Muscle layer of colon (tissue), 2 donors: ENCODE measurements at regions not wholly inside any gene's neighbourhood (a gene's known extent, or its start where the extent isn't known, plus 50 kb on each side); places are given as distances from the start of the nearest gene placed in this dataset.

ENCODE experiments used
- H3K27ac ChIP-seq: one replicate; pipeline ENCODE4 v1.7.0; 2013; ENCODE audit warnings: low read depth, mild to moderate bottlenecking, low read length, moderate library complexity
- H3K27me3 ChIP-seq, 2 donors: one replicate each; pipeline ENCODE4 v1.7.0; 2013; ENCODE audit warnings: low read length in 2 of 2, mild to moderate bottlenecking in 2 of 2; ENCODE audit not compliant: insufficient read depth in 2 of 2, control insufficient read depth in 1 of 2
- H3K36me3 ChIP-seq: one replicate; pipeline ENCODE4 v1.7.0; 2013; ENCODE audit warnings: mild to moderate bottlenecking, low read length; ENCODE audit not compliant: insufficient read depth
- H3K4me1 ChIP-seq: one replicate; pipeline ENCODE4 v1.7.0; 2013; ENCODE audit warnings: mild to moderate bottlenecking, low read length; ENCODE audit not compliant: insufficient read depth
- H3K4me3 ChIP-seq, 2 donors: one replicate each; pipeline ENCODE4 v1.7.0; 2013; ENCODE audit warnings: low read length in 2 of 2, low read depth in 1 of 2, mild to moderate bottlenecking in 1 of 2, moderate library complexity in 1 of 2
- H3K9ac ChIP-seq: one replicate; pipeline ENCODE4 v1.7.0; 2013; ENCODE audit warnings: low read length
- H3K9me3 ChIP-seq: one replicate; pipeline ENCODE4 v1.7.0; 2013; ENCODE audit warnings: mild to moderate bottlenecking, low read length
- donor health status: abdominal sarcoma.
- donor health status: Adenocarcinoma of cecum.

DNA sequence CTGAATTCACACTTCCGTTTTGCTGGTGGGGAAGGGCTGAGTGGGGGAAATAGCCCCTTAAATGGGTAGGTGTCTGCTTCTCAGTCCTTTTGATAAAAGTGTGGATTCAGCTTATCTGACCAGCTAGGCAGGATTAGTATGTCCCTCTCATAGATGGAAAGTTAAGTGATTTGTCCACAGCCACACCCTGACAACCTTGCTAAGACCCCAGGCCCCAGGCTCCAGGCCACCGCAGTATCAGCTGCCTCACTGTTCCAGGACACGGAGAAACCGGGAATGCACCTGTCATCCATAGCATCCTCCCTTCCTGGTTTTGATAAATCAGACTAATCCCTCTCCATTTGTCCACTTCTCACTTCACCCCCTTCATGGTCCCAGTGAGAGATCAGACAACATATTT lies 197.7 kb downstream of the USP12 start:
- Histone ChIP-seq H3K4me3 (no peak overlapping the region), H3K9me3 (no peaks in the 10 kb centered on the region), H3K27ac (no peak overlapping the region), H3K27me3 (no peaks in the 10 kb centered on the region), H3K4me1 (no peaks in the 10 kb centered on the region), H3K9ac (no peak overlapping the region), H3K36me3 (no peaks in the 10 kb centered on the region)

DNA sequence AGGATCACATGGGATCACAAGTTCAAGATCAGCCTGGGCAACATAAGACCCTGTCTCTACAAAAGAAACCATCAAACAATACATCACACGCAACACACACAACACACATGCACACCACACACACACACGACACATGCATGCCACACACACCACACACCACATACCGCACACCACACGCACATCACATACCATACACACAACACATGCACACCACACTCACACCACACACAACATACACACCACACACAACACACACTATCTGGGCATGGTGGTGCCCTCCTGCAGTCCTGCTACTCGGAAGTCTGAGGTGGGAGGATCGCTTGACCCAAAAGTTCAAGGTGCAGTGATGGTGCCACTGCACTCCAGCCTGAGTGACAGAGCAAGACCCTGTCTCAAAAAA lies 198.3 kb downstream of the USP12 start:
- Histone ChIP-seq H3K4me1 (no peaks in the 10 kb centered on the region), H3K4me3 (no peak overlapping the region), H3K9me3 (no peaks in the 10 kb centered on the region), H3K27ac (no peak overlapping the region), H3K9ac (no peak overlapping the region), H3K36me3 (no peaks in the 10 kb centered on the region), H3K27me3 (no peaks in the 10 kb centered on the region)

DNA sequence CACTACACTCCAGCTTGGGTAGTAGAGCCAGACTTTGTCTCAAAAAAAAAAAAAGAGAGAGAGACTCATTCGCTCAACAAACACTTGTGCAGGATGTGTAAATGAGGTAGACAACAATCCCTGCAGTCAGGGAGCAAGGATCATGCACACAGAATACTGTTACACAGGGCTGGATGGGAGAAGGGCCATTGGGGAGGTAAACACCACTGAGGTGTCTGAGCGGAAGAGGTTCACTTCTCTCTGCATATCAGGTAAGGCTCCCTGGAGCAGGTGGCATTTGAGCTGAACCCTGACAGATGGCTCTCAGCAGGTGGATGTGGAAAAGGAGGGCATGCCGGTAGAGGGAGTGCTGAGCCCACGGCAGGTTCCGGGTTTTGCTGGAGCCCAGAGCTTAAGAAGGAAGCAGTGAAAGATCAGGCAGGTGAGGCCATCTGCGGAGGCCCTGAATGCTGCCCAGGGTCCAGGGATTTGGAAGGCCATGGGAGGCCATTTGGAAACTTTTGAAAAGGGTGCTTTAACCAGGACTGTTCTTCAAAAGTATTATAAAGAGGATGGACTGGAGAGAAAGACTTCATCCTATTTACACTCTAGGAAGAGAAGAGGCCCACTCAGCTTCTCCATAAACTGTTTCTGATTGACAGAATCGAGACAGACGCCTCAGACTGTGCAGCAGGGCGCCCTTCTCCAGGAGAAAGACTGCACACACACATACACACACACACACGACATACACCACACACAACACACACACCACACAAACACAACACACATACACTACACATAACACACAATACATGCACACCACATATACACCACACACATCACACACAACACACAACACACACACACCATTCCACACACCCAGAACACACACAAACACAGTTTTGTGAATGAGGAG lies 199.4 kb downstream of the USP12 start:
- Histone ChIP-seq H3K36me3 (no peaks in the 10 kb centered on the region), H3K4me1 (peaks cover 1% of the 10 kb centered on the region), H3K9ac (no peak overlapping the region), H3K27me3 (no peaks in the 10 kb centered on the region), H3K4me3 (no peak overlapping the region), H3K9me3 (no peaks in the 10 kb centered on the region), H3K27ac (no peak overlapping the region)

DNA sequence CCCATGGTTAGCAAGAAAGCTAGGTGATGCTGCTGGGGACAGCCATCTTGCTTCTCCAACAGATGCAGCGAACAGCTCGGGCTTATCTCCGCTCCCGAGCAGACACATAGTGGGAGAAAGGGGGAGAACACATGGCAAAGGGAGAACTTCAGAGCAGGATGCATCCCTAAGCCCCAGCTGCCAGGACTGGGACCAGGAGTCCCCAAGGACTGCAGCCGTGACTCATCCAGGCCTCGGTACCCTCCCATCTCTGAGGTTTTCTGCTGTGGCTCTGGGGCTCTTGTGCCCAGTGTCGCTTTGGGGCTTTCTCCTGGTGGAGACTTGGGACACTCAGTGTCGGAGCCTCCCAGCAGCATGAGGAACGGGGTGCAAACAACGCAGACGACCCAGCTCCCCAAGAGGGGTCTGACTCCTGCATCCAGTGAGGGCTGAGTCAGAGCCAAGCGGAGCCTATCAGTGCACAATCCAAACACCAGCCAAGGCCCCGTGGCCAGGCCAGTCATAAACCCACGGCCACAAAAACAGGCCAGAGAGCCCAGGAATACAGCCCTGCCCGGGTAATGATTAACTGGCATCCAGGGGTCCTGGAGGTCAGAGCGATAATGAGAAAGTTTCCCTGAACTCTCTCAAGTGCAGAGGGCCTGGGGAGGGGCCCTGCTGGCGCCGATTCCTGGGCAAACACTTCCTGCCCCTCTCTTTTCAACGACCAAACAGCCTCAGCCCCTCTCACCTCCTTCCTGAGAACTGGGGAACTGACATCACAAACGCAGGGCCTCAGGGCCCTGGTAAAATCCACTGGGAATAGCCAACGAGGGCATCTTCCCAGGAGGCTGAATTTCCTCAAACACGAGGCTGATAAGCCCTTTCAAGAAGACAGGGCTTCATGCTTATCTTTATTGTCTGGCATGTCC lies 202.9 kb downstream of the USP12 start:
- H3K9me3 ChIP-seq = no peaks in the 10 kb centered on the region
- H3K27ac ChIP-seq = no peak overlapping the region
- no peaks in the 10 kb centered on the region for H3K36me3 ChIP-seq
- no peak overlapping the region for H3K4me3 ChIP-seq
- H3K4me1 ChIP-seq = peaks cover 20% of the 10 kb centered on the region
- H3K9ac ChIP-seq = no peak overlapping the region
- H3K27me3 ChIP-seq = no peaks in the 10 kb centered on the region

DNA sequence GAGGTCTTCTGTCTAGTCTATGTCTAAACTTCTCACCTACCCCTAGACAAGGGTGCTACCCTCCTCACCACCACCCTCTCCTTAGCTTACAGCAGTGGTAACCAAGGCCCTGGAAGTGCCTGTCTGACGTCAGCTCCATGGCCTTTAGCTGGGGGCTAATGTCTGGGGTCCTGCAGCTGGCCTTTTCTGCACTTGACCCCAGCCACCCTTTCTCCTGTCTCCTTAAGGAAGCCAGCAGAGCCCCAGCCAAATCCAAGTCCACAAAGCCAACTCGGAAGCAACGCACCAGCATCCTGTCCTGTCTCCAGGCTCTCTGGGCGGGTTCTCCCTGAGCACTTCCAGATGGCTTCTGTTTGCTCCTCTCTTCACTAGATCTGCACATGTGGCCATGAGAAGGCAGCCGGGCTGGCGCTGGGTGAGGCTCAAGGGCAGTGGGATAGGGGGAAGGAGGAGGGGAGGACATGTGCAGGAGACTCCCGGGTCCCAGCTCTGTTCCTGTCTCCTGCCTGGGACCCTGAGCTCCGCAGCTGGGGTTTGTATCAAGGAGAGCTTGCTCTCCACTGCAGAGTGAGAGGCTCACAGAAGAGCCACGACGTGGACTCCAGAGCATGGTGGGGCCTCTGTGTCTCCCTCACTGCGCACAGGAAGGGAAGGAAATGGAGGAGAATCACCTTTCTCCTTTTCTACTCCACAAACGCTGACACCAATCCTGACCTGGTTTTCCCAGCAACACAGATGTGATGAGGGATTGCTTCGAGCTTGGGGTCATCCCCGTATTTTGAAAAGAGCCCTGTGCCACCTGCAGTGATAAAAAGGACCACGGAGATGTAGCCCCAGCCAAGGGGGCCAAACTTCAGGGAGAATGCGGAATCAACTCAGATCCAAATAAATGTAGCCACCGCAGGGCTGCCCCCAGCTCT lies 204.2 kb downstream of the USP12 start:
- H3K4me1 ChIP-seq = peaks cover 20% of the 10 kb centered on the region
- no peaks in the 10 kb centered on the region for H3K36me3 ChIP-seq
- H3K9me3 ChIP-seq = no peaks in the 10 kb centered on the region
- H3K4me3 ChIP-seq = no peak overlapping the region
- H3K9ac ChIP-seq = no peak overlapping the region
- no peak overlapping the region for H3K27ac ChIP-seq
- no peaks in the 10 kb centered on the region for H3K27me3 ChIP-seq

DNA sequence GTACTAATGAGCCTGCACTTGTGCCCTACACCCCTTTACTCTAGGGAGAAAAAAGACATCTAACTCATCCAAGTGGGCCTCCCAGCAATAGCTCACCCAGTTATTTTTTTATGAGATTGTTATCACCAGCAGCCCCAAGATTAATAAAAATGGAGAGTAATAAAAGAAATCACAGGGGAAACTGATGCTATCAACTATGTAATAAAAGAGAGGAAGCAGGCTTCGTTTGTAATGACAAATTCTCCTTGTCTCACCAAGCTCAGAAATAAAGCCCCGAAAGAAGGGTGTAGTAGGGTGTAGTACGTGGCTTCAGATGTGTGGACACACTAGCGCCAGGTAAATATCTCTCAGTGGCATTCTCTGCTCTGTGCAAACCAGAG lies 204.9 kb downstream of the USP12 start:
- Histone ChIP-seq H3K9me3 (no peaks in the 10 kb centered on the region), H3K9ac (no peak overlapping the region), H3K4me1 (peaks cover 20% of the 10 kb centered on the region), H3K36me3 (no peaks in the 10 kb centered on the region), H3K27ac (no peak overlapping the region), H3K27me3 (no peaks in the 10 kb centered on the region), H3K4me3 (no peak overlapping the region)

DNA sequence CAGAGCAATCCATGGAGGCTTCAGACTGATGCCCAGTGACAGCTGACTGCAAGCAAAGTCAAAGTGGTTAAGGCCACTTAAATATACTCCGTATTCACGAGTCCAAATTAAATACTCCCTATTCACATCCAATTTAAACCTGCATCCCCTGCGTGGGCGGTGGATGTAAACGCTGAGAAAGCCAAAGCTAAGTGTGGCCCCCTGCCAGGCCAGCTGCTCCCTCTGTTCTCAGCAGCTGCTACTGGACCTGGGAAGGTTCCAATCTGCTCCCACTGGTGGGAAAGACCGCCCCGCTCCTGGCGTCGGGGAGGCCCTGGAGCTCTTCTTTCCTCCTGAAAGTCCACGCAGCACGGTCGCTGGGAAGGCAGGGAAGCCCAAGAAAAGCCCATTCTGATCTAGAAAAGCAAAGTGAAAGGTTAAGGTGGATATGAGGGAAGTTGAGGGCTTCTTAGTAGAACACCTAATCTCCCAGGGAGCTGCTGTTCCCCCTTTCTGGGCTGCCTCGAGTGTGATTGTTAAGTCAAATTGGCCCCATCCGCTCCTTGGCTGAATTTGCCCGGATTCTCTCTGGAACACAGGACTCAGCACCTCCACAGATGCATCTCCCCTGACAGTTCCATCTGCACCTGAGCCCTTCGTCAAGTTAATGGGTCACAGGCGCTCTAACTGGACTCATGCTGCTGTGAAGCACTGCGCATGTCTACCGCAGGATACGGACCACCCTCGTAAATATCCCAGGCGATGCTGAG lies 205.5 kb downstream of the USP12 start:
- H3K27ac ChIP-seq = no peak overlapping the region
- H3K36me3 ChIP-seq = no peaks in the 10 kb centered on the region
- no peak overlapping the region for H3K4me3 ChIP-seq
- H3K4me1 ChIP-seq = peaks cover 20% of the 10 kb centered on the region
- no peaks in the 10 kb centered on the region for H3K27me3 ChIP-seq
- no peaks in the 10 kb centered on the region for H3K9me3 ChIP-seq
- H3K9ac ChIP-seq = no peak overlapping the region

DNA sequence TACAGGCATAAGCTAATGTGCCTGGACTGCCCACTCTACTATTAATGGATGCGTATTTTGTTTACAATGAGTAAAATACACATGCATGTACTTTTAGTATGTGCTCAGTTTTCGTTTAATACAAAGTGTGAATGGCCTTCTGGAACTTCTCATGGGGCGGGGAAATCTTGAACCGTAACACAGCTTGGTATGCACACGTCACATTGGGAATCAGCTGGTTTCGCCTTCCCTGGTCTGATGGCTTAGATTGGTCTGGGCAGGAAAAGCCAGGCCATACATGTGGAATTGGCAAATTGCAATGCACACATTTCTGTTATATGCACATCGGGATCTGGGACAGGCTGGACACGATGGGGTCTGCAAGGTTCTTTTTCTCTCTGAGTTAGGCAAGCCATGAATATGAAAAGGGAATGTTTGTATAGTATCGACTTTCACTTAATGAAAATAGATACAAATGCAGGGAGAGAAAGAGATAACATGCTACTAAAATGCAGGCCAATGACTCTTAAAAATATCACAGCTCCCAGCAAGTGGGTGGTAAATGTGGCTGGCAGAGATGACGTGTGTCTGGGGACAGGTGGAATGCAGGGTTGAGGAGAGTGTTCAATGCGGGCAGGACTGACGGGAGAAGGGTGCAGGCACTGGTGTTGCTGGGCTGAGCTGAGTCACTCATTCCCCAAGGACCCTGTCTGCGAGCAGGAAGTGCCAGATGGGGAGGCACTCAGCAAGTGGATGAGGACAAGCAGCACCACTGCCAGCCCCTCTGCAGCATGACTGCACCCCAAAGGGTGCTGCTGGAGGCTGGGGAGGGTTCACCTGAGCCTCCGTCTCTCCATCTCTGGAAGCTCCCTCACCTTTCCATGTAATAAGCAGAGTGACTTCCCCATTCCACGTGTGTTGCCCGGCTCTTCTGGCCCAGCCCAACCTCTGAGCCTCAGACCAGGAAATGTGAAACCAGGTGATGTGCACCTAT lies 204.0 kb upstream of the GPR12 start:
- Histone ChIP-seq H3K9me3 (no peaks in the 10 kb centered on the region), H3K27ac (no peak overlapping the region), H3K4me1 (peaks cover 20% of the 10 kb centered on the region), H3K4me3 (no peak overlapping the region), H3K27me3 (no peaks in the 10 kb centered on the region), H3K9ac (no peak overlapping the region), H3K36me3 (no peaks in the 10 kb centered on the region)

DNA sequence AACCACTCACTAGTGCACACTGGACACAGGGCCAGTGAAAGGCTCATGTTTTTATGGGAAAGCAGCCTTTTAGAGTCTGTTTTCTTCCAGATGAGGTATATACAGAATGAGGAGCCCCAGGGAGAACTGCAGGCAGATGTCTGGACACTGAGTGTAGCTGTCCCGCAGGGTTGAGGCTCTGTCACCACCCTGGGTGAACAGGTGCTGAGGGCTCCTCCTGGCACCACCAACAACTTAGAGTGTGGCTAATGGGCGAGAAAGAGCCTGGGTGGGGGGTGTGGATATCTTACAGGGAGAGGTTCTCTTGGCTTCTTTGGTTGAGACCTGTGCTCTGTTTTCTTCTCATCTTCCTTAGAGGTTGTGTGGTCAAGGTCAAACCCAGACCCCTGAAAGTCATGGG lies 202.1 kb upstream of the GPR12 start:
- Histone ChIP-seq H3K27ac (no peak overlapping the region), H3K9me3 (no peaks in the 10 kb centered on the region), H3K36me3 (no peaks in the 10 kb centered on the region), H3K4me3 (no peak overlapping the region), H3K27me3 (no peaks in the 10 kb centered on the region), H3K9ac (no peak overlapping the region), H3K4me1 (peaks cover 20% of the 10 kb centered on the region)
